ENCODE measurements at regions not wholly inside any gene's neighbourhood (a gene's known extent, or its start where the extent isn't known, plus 50 kb on each side); places are given as distances from the start of the nearest gene placed in this dataset.

DNA sequence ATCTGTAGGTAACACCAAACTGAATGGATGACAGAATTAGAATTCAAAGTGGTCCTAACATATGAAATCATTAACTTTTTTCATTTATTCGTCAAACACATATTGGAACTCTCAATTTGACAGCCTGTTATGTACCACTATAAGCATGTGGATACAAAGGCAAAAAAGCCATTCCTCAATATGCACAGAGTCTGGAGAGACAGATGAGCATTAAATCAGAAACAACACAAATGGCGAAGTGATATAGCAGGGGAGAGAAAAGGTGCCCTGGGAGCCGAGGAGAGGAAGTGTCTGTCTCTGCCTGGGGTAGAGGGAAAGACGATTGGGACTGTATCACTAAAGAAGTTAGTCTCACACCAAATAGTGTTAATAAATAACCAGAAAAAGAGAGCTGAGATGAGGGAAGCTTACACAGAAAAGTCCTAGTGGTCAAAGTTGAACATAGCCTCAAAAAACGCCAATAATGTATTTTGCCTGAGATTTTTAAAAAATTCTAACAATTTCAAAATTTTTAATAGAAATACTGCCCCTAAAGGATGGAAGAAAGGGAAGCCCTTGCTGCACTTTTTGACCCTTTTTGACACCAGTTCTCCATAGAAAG, 417.5 kb downstream of the TUSC7 start:
- TF ChIP-seq, protein P1, sequence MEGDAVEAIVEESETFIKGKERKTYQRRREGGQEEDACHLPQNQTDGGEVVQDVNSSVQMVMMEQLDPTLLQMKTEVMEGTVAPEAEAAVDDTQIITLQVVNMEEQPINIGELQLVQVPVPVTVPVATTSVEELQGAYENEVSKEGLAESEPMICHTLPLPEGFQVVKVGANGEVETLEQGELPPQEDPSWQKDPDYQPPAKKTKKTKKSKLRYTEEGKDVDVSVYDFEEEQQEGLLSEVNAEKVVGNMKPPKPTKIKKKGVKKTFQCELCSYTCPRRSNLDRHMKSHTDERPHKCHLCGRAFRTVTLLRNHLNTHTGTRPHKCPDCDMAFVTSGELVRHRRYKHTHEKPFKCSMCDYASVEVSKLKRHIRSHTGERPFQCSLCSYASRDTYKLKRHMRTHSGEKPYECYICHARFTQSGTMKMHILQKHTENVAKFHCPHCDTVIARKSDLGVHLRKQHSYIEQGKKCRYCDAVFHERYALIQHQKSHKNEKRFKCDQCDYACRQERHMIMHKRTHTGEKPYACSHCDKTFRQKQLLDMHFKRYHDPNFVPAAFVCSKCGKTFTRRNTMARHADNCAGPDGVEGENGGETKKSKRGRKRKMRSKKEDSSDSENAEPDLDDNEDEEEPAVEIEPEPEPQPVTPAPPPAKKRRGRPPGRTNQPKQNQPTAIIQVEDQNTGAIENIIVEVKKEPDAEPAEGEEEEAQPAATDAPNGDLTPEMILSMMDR (IDR thresholded peaks at IDR 0.05 in 8 of 11, conservative IDR thresholded peaks at IDR 0.05 in 3 of 11) = no peak
- TF ChIP-seq POLR2A (IDR thresholded peaks at IDR 0.05) = no peak

Data from spleen (tissue), 7 donors.